ENCODE measurements at regions not wholly inside any gene's neighbourhood (a gene's known extent, or its start where the extent isn't known, plus 50 kb on each side); places are given as distances from the start of the nearest gene placed in this dataset.
"Not testable (repeated sequence)": the region's sequence is repeated elsewhere in the genome, so short reads cannot be mapped to it uniquely, and the experiment has no call there.

- H3K27ac ChIP-seq = no peak overlapping the region
- no peaks in the 10 kb centered on the region for H3K4me1 ChIP-seq
- H3K36me3 ChIP-seq = no peaks in the 10 kb centered on the region
- no peak overlapping the region for H3K4me3 ChIP-seq
- no peaks in the 10 kb centered on the region for H3K27me3 ChIP-seq
- intact Hi-C loops (cut with DNase I) = loop anchor here (10.0 kb wide), 1 partner anchor 63 kb away; no protein-coding TSS in a partner anchor
- no peaks in the 10 kb centered on the region for H3K9me3 ChIP-seq
- no peak for DNase-seq (ENCODE audit: extremely low spot score in 2 of 2)
- TF ChIP-seq POLR2AphosphoS5 (IDR thresholded peaks at IDR 0.05; ENCODE audit: insufficient read depth in 1 of 2, low read depth in 1 of 2) (no peak), CTCF (IDR thresholded peaks at IDR 0.05) (no peak), POLR2A (IDR thresholded peaks at IDR 0.05) (no peak)
Measured at GRCh38 chr17:34478244-34478643, 101.1 kb upstream of the TMEM132E start.

- H3K27ac ChIP-seq = no peak overlapping the region
- no peak for DNase-seq (ENCODE audit: extremely low spot score in 2 of 2)
- intact Hi-C loops (cut with DNase I) = loop anchor here (10.0 kb wide), 1 partner anchor 60 kb away; no protein-coding TSS in a partner anchor
- H3K4me1 ChIP-seq = no peaks in the 10 kb centered on the region
- H3K36me3 ChIP-seq = no peaks in the 10 kb centered on the region
- H3K9me3 ChIP-seq = no peaks in the 10 kb centered on the region
- H3K4me3 ChIP-seq = no peak overlapping the region
- no peaks in the 10 kb centered on the region for H3K27me3 ChIP-seq
- TF ChIP-seq POLR2A (IDR thresholded peaks at IDR 0.05) (no peak), CTCF (IDR thresholded peaks at IDR 0.05) (no peak), POLR2AphosphoS5 (IDR thresholded peaks at IDR 0.05; ENCODE audit: insufficient read depth in 1 of 2, low read depth in 1 of 2) (no peak)
Measured at GRCh38 chr17:34475296-34475695, 104.1 kb upstream of the TMEM132E start.

GRCh38 chr17:34474706-34475105 is 104.7 kb upstream of the TMEM132E start:
- Histone ChIP-seq H3K4me1 (no peaks in the 10 kb centered on the region), H3K27me3 (no peaks in the 10 kb centered on the region), H3K4me3 (no peak overlapping the region), H3K9me3 (no peaks in the 10 kb centered on the region), H3K36me3 (no peaks in the 10 kb centered on the region), H3K27ac (no peak overlapping the region)
- intact Hi-C loops (cut with DNase I) = loop anchor here (10.0 kb wide), 1 partner anchor 60 kb away; no protein-coding TSS in a partner anchor
- TF ChIP-seq POLR2A (IDR thresholded peaks at IDR 0.05) (no peak), POLR2AphosphoS5 (IDR thresholded peaks at IDR 0.05; ENCODE audit: insufficient read depth in 1 of 2, low read depth in 1 of 2) (no peak), CTCF (IDR thresholded peaks at IDR 0.05) (no peak)
- DNase-seq (ENCODE audit: extremely low spot score in 2 of 2) = no peak

GRCh38 chr17:34472363-34472762 is 107.0 kb upstream of the TMEM132E start:
- Histone ChIP-seq H3K4me1 (no peaks in the 10 kb centered on the region), H3K27ac (no peak overlapping the region), H3K27me3 (no peaks in the 10 kb centered on the region), H3K4me3 (no peak overlapping the region), H3K9me3 (no peaks in the 10 kb centered on the region), H3K36me3 (no peaks in the 10 kb centered on the region)
- DNase-seq (ENCODE audit: extremely low spot score in 2 of 2) = no peak
- no peak for TF ChIP-seq POLR2AphosphoS5 (IDR thresholded peaks at IDR 0.05; ENCODE audit: insufficient read depth in 1 of 2, low read depth in 1 of 2)
- TF ChIP-seq CTCF (IDR thresholded peaks at IDR 0.05) = no peak
- no peak for TF ChIP-seq POLR2A (IDR thresholded peaks at IDR 0.05)
- intact Hi-C loops (cut with DNase I) = loop anchor here (10.0 kb wide), 1 partner anchor 58 kb away; no protein-coding TSS in a partner anchor

GRCh38 chr17:34471278-34471677 is 108.1 kb upstream of the TMEM132E start:
- not testable (repeated sequence) for H3K27ac ChIP-seq; H3K4me1 ChIP-seq; H3K9me3 ChIP-seq; H3K27me3 ChIP-seq; DNase-seq (ENCODE audit: extremely low spot score in 2 of 2); H3K36me3 ChIP-seq; H3K4me3 ChIP-seq
- intact Hi-C loops (cut with DNase I) = loop anchor here (10.0 kb wide), 1 partner anchor 56 kb away; no protein-coding TSS in a partner anchor

Measured in vagina (tissue), 2 donors.